ENCODE measurements at regions not wholly inside any gene's neighbourhood (a gene's known extent, or its start where the extent isn't known, plus 50 kb on each side); places are given as distances from the start of the nearest gene placed in this dataset.
"Not testable (repeated sequence)": the region's sequence is repeated elsewhere in the genome, so short reads cannot be mapped to it uniquely, and the experiment has no call there.

DNA sequence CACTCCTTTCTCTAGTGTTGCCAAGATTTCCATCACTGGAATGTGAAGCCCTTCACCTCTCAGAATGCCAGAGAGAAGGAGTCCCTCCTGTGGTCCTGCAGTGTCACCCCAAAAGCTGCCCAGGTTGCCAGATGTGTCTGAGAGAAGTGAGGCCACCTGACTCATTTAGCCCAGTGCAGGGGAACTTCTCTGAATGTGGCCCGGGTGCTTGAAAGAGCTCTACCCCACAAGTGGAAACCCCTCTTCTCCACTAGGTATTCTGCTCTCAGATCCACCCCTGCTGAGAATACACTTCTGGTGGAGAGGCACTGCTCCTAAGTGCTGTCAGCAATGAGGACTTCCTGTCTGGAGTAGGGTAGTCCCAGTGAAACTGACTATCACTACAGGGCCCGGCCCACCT lies 334.8 kb downstream of the ANAPC1 start:
- TF ChIP-seq, protein P1, sequence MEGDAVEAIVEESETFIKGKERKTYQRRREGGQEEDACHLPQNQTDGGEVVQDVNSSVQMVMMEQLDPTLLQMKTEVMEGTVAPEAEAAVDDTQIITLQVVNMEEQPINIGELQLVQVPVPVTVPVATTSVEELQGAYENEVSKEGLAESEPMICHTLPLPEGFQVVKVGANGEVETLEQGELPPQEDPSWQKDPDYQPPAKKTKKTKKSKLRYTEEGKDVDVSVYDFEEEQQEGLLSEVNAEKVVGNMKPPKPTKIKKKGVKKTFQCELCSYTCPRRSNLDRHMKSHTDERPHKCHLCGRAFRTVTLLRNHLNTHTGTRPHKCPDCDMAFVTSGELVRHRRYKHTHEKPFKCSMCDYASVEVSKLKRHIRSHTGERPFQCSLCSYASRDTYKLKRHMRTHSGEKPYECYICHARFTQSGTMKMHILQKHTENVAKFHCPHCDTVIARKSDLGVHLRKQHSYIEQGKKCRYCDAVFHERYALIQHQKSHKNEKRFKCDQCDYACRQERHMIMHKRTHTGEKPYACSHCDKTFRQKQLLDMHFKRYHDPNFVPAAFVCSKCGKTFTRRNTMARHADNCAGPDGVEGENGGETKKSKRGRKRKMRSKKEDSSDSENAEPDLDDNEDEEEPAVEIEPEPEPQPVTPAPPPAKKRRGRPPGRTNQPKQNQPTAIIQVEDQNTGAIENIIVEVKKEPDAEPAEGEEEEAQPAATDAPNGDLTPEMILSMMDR (conservative IDR thresholded peaks at IDR 0.05): not testable (repeated sequence)
- not testable (repeated sequence) for TF ChIP-seq ZFX (IDR thresholded peaks at IDR 0.05)
